IMR-90 (cell line): ENCODE measurements at regions not wholly inside any gene's neighbourhood (a gene's known extent, or its start where the extent isn't known, plus 50 kb on each side); places are given as distances from the start of the nearest gene placed in this dataset.

ENCODE experiments used
- ATAC-seq: fragments of 200-7000 bp; cut with Tn5 transposase; 2 replicates; pipeline ENCODE4 v1.9.1; 2020; ENCODE audit warnings: low read depth, mild to moderate bottlenecking, moderate library complexity
- BruUV-seq: library from RNA; stranded (reverse); fragments of 400-500 nt; replicated peaks from 2 replicates; lab custom pipeline; 2021; lab: Mats Ljungman, UMichigan
- CTCF ChIA-PET: fragments of 300-600 bp; formaldehyde crosslinking; extraction: SDS; loops from one replicate; lab custom pipeline; 2021; ENCODE audit warnings: antibody characterized with exemption; lab: Yijun Ruan, JAX
- POLR2A ChIA-PET: fragments of 300-600 bp; sonication (Branson Sonifier 250); formaldehyde crosslinking; loops from one replicate; lab custom pipeline; 2022; ENCODE audit warnings: antibody characterized with exemption; ENCODE audit not compliant: unreplicated experiment; lab: Charles Lee
- DNase-seq: peaks from one replicate; pipeline ENCODE4 v3.0.0; 2013
- H2AFZ ChIP-seq: replicated peaks from 2 replicates; pipeline ENCODE3; 2013; ENCODE audit warnings: low read length, mild to moderate bottlenecking; ENCODE audit not compliant: poor library complexity
- H2AK5ac ChIP-seq: 2 replicates; pipeline ENCODE4 v1.6.1; 2013; ENCODE audit warnings: low read depth, low read length, inconsistent platforms
- H2AK9ac ChIP-seq: replicated peaks from 2 replicates; pipeline ENCODE3; 2013; ENCODE audit warnings: mild to moderate bottlenecking, low read depth, low read length, moderate library complexity; ENCODE audit not compliant: poor library complexity
- H2BK120ac ChIP-seq: 2 replicates; pipeline ENCODE4 v1.6.1; 2013; ENCODE audit warnings: low read depth, low read length, inconsistent platforms
- H2BK15ac ChIP-seq: 3 replicates; pipeline ENCODE4 v1.6.1; 2013; ENCODE audit warnings: low read depth, low read length, inconsistent platforms
- H2BK20ac ChIP-seq: 2 replicates; pipeline ENCODE4 v1.6.1; 2013; ENCODE audit warnings: low read depth, mild to moderate bottlenecking, inconsistent platforms, low read length, moderate library complexity
- H2BK5ac ChIP-seq: 2 replicates; pipeline ENCODE4 v1.6.1; 2013; ENCODE audit warnings: mild to moderate bottlenecking, low read depth, low read length, inconsistent platforms; ENCODE audit not compliant: poor library complexity, severe bottlenecking
- H3K14ac ChIP-seq: replicated peaks from 2 replicates; pipeline ENCODE4 v1.6.1; 2013; ENCODE audit warnings: low read depth, low read length, inconsistent platforms
- H3K18ac ChIP-seq: 2 replicates; pipeline ENCODE4 v1.6.1; 2013; ENCODE audit warnings: low read depth, low read length, control low read depth
- H3K23ac ChIP-seq: 2 replicates; pipeline ENCODE4 v1.6.1; 2013; ENCODE audit warnings: low read depth, low read length, inconsistent platforms
- H3K27ac ChIP-seq: 2 replicates; pipeline ENCODE4 v1.5.1; 2013; ENCODE audit warnings: mild to moderate bottlenecking, control low read depth, low read length; ENCODE audit not compliant: insufficient read depth
- H3K27me3 ChIP-seq: 2 replicates; pipeline ENCODE4 v1.6.1; 2013; ENCODE audit warnings: low read length; ENCODE audit not compliant: control insufficient read depth, insufficient read depth
- H3K36me3 ChIP-seq: 2 replicates; pipeline ENCODE4 v1.6.1; 2013; ENCODE audit warnings: low read length, mixed read lengths; ENCODE audit not compliant: control insufficient read depth, insufficient read depth
- H3K4ac ChIP-seq: 2 replicates; pipeline ENCODE4 v1.6.1; 2013; ENCODE audit warnings: low read depth, low read length, inconsistent platforms
- H3K4me1 ChIP-seq: 2 replicates; pipeline ENCODE4 v1.6.1; 2013; ENCODE audit warnings: low read length, mixed read lengths; ENCODE audit not compliant: control insufficient read depth, insufficient read depth
- H3K4me2 ChIP-seq: 2 replicates; pipeline ENCODE4 v1.6.1; 2013; ENCODE audit warnings: low read depth, mild to moderate bottlenecking, control low read depth, low read length, moderate library complexity
- H3K4me3 ChIP-seq: 2 replicates; pipeline ENCODE4 v1.5.1; 2013; ENCODE audit warnings: low read depth, mild to moderate bottlenecking, control low read depth, low read length, moderate library complexity; ENCODE audit not compliant: insufficient read depth
- H3K56ac ChIP-seq: 2 replicates; pipeline ENCODE4 v1.6.1; 2013; ENCODE audit warnings: low read length, inconsistent platforms; ENCODE audit not compliant: insufficient read depth; ENCODE audit errors: extremely low read depth
- H3K79me1 ChIP-seq, 2 experiments: 2 replicates each; pipeline ENCODE4 v1.6.1; 2013; ENCODE audit warnings: low read length in 2 of 2, inconsistent platforms in 1 of 2, low read depth in 1 of 2
- H3K9ac ChIP-seq: 2 replicates; pipeline ENCODE4 v1.6.1; 2013; ENCODE audit warnings: low read depth, low read length, control low read depth
- H3K9me1 ChIP-seq: 2 replicates; pipeline ENCODE4 v1.6.1; 2013; ENCODE audit warnings: low read length, inconsistent platforms; ENCODE audit not compliant: insufficient read depth
- H3K9me3 ChIP-seq: 2 replicates; pipeline ENCODE4 v1.6.1; 2013; ENCODE audit warnings: low read length; ENCODE audit not compliant: control insufficient read depth, insufficient read depth
- H4K20me1 ChIP-seq: 2 replicates; pipeline ENCODE4 v1.6.1; 2013; ENCODE audit warnings: low read length, inconsistent platforms; ENCODE audit not compliant: insufficient read depth
- H4K5ac ChIP-seq: 2 replicates; pipeline ENCODE4 v1.6.1; 2013; ENCODE audit warnings: mild to moderate bottlenecking, low read depth, low read length, control low read depth
- H4K8ac ChIP-seq, 2 experiments: 2 replicates each; pipeline ENCODE4 v1.6.1; 2013; ENCODE audit warnings: low read depth in 2 of 2, low read length in 2 of 2, control low read depth in 1 of 2, inconsistent platforms in 1 of 2
- H4K91ac ChIP-seq: 2 replicates; pipeline ENCODE4 v1.6.1; 2013; ENCODE audit warnings: low read depth, low read length, inconsistent platforms; ENCODE audit not compliant: insufficient read depth
- BHLHE40 ChIP-seq: fragments of 150-350 bp; IDR thresholded peaks from 2 replicates; pipeline ENCODE4 v1.6.1; 2016; ENCODE audit warnings: mild to moderate bottlenecking, low read depth, low read length
- CHD1 ChIP-seq: IDR thresholded peaks from 2 replicates; pipeline ENCODE4 v1.6.1; 2012; ENCODE audit warnings: low read depth, low read length, improper control_type of control experiment
- CTCF ChIP-seq: conservative IDR thresholded peaks from 2 replicates; pipeline ENCODE4 v1.5.1; 2012; ENCODE audit warnings: mild to moderate bottlenecking, low read depth, low read length, improper control_type of control experiment
- MAZ ChIP-seq: IDR thresholded peaks from 2 replicates; pipeline ENCODE4 v1.6.1; 2012; ENCODE audit warnings: low read depth, mild to moderate bottlenecking, low read length, improper control_type of control experiment, moderate library complexity, borderline replicate concordance
- POLR2A ChIP-seq: IDR thresholded peaks from 2 replicates; pipeline ENCODE4 v1.6.1; 2012; ENCODE audit warnings: mild to moderate bottlenecking, low read depth, low read length
- RCOR1 ChIP-seq: IDR thresholded peaks from 2 replicates; pipeline ENCODE4 v1.6.1; 2012; ENCODE audit warnings: mild to moderate bottlenecking, low read length, improper control_type of control experiment; ENCODE audit not compliant: insufficient replicate concordance
- RFX5 ChIP-seq: IDR thresholded peaks from 2 replicates; pipeline ENCODE4 v1.8.0; 2012; ENCODE audit warnings: low read depth, mild to moderate bottlenecking, low read length, moderate library complexity
- USF2 ChIP-seq: fragments of 150-350 bp; IDR thresholded peaks from 2 replicates; pipeline ENCODE4 v1.6.1; 2017; ENCODE audit warnings: mild to moderate bottlenecking, antibody characterized with exemption, low read length, low read depth
- WGBS, 2 experiments: methylation state at CpG; one replicate each; pipeline versions ENCODE4 v1.1.5 to v1.1.7; 2013; ENCODE audit warnings: missing lambda C conversion rate in 2 of 2; ENCODE audit not compliant: insufficient read length in 1 of 2; ENCODE audit errors: extremely low coverage in 2 of 2; 5-methylcytosine and 5-hydroxymethylcytosine counted together
- dilution Hi-C: fragments of 300-500 bp; cut with HindIII; formaldehyde crosslinking; loops from one replicate; pipeline ENCODE4 v1.14.3; 2018; ENCODE audit warnings: low sequenced_read_pairs; ENCODE audit not compliant: unreplicated experiment
- in situ Hi-C: fragments of 300-500 bp; cut with MboI; formaldehyde crosslinking; loops from 3 replicates; pipeline ENCODE4 v1.14.3; 2019; ENCODE audit warnings: low sequenced_read_pairs, inconsistent platforms, mixed read lengths
- intact Hi-C: fragments of 100-400 bp; cut with micrococcal nuclease; formaldehyde crosslinking; loops from 2 replicates; pipeline ENCODE4 v1.10.0; 2022

GRCh38 chr4:134691915-134692314 is 490.3 kb upstream of the PABPC4L start:
- H3K27me3 ChIP-seq, result no peaks in the 10 kb centered on the region
- no peak overlapping the region for H3K18ac ChIP-seq
- no peaks in the 10 kb centered on the region for H4K20me1 ChIP-seq
- H4K8ac ChIP-seq, result no peak overlapping the region
- TF ChIP-seq MAZ (no peak), POLR2A (no peak), USF2 (no peak), CHD1 (no peak), CTCF (no peak), RFX5 (no peak), RCOR1 (no peak), BHLHE40 (no peak)
- H3K27ac ChIP-seq, result no peak overlapping the region
- in situ Hi-C loops (no loop called here), intact Hi-C loops (no loop called here), dilution Hi-C loops (no loop called here)
- no peak overlapping the region for H2BK5ac ChIP-seq
- no peaks in the 10 kb centered on the region for H3K79me1 ChIP-seq
- no CpG with 5 or more reads among the region's 2 CpGs for WGBS, 2 experiments
- peaks cover 5% of the 10 kb centered on the region; the same call in 1 of the 2 replicates for H3K9me3 ChIP-seq
- no peak overlapping the region for H3K9ac ChIP-seq
- no peak overlapping the region for H2AK5ac ChIP-seq
- no peak overlapping the region for H2BK15ac ChIP-seq
- H2AK9ac ChIP-seq, result no peak overlapping the region
- ATAC-seq (no peak), DNase-seq (no peak)
- no peaks in the 10 kb centered on the region for H3K36me3 ChIP-seq
- no peak overlapping the region for H4K91ac ChIP-seq
- CTCF ChIA-PET, result no interaction called here
- H3K4me1 ChIP-seq, result no peaks in the 10 kb centered on the region
- POLR2A ChIA-PET, result no interaction called here
- no TSS peak for BruUV-seq
- H3K4me2 ChIP-seq, result no peak overlapping the region
- no peak overlapping the region for H3K4me3 ChIP-seq
- no peak overlapping the region for H4K5ac ChIP-seq
- H2BK20ac ChIP-seq, result no peak overlapping the region
- H3K56ac ChIP-seq, result no peak overlapping the region
- H2BK120ac ChIP-seq, result no peak overlapping the region
- H3K14ac ChIP-seq, result no peak overlapping the region
- H2AFZ ChIP-seq, result no peak overlapping the region
- no peak overlapping the region for H3K23ac ChIP-seq
- H3K9me1 ChIP-seq, result no peaks in the 10 kb centered on the region
- no peak overlapping the region for H3K4ac ChIP-seq
